ENCODE measurements at regions not wholly inside any gene's neighbourhood (a gene's known extent, or its start where the extent isn't known, plus 50 kb on each side); places are given as distances from the start of the nearest gene placed in this dataset.

DNA sequence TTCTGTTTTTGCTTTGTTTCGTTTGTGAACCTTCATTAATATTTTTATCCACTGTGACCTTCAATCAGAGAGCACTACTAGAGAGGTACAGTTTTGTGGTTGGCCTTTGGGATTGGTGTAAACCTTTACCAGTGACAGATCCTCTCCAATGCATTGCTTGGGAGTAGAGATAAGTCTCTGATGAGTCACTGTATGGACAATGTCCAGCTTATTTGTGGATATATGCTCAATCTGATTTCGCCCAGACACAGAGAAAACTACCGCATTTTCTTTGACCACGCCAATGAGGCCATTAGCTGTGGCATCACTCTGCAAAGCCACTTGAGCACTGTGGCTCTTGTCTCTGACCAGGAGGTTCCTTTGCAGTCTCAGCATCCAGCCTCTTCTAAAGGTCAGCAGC is 964.7 kb downstream of the TUSC7 start:
- TF ChIP-seq, protein P1, sequence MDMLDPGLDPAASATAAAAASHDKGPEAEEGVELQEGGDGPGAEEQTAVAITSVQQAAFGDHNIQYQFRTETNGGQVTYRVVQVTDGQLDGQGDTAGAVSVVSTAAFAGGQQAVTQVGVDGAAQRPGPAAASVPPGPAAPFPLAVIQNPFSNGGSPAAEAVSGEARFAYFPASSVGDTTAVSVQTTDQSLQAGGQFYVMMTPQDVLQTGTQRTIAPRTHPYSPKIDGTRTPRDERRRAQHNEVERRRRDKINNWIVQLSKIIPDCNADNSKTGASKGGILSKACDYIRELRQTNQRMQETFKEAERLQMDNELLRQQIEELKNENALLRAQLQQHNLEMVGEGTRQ (IDR thresholded peaks at IDR 0.05; ENCODE audit: borderline replicate concordance, low read depth, low read length), result no peak
- TF ChIP-seq, protein P2, sequence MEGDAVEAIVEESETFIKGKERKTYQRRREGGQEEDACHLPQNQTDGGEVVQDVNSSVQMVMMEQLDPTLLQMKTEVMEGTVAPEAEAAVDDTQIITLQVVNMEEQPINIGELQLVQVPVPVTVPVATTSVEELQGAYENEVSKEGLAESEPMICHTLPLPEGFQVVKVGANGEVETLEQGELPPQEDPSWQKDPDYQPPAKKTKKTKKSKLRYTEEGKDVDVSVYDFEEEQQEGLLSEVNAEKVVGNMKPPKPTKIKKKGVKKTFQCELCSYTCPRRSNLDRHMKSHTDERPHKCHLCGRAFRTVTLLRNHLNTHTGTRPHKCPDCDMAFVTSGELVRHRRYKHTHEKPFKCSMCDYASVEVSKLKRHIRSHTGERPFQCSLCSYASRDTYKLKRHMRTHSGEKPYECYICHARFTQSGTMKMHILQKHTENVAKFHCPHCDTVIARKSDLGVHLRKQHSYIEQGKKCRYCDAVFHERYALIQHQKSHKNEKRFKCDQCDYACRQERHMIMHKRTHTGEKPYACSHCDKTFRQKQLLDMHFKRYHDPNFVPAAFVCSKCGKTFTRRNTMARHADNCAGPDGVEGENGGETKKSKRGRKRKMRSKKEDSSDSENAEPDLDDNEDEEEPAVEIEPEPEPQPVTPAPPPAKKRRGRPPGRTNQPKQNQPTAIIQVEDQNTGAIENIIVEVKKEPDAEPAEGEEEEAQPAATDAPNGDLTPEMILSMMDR (IDR thresholded peaks at IDR 0.05), result no peak
- no peak for TF ChIP-seq NRF1 (IDR thresholded peaks at IDR 0.05; ENCODE audit: low read depth, low read length)
- no peak for TF ChIP-seq RFX5 (IDR thresholded peaks at IDR 0.05; ENCODE audit: low read length)
- no peak for TF ChIP-seq YY1 (IDR thresholded peaks at IDR 0.05; ENCODE audit: low read depth)
- no peak for TF ChIP-seq FOXM1 (IDR thresholded peaks at IDR 0.05; ENCODE audit: low read depth)
- TF ChIP-seq, protein P3, sequence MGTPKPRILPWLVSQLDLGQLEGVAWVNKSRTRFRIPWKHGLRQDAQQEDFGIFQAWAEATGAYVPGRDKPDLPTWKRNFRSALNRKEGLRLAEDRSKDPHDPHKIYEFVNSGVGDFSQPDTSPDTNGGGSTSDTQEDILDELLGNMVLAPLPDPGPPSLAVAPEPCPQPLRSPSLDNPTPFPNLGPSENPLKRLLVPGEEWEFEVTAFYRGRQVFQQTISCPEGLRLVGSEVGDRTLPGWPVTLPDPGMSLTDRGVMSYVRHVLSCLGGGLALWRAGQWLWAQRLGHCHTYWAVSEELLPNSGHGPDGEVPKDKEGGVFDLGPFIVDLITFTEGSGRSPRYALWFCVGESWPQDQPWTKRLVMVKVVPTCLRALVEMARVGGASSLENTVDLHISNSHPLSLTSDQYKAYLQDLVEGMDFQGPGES (IDR thresholded peaks at IDR 0.05; ENCODE audit: low read depth, low read length), result no peak
- no peak for TF ChIP-seq RAD21 (IDR thresholded peaks at IDR 0.05; ENCODE audit: low read length)
- TF ChIP-seq EZH2phosphoT487 (IDR thresholded peaks at IDR 0.05; ENCODE audit: borderline replicate concordance, low read depth), result no peak
- TF ChIP-seq NFIC (IDR thresholded peaks at IDR 0.05; ENCODE audit: borderline replicate concordance), result no peak
